ENCODE measurements at regions not wholly inside any gene's neighbourhood (a gene's known extent, or its start where the extent isn't known, plus 50 kb on each side); places are given as distances from the start of the nearest gene placed in this dataset.

GRCh38 chr2:120468136-120468535 lies 122.2 kb downstream of the INHBB start:
- DNase-seq = no peak
- intact Hi-C loops (cut with DNase I, micrococcal nuclease) = no loop called here
- ATAC-seq = no peak

- DNase-seq = no peak
- intact Hi-C loops (cut with DNase I, micrococcal nuclease) = no loop called here
- ATAC-seq = no peak
Observed at GRCh38 chr2:120469426-120469825, 123.5 kb downstream of the INHBB start.

- DNase-seq (peak; percentile 44 to 53), ATAC-seq (peak; percentile 71)
- intact Hi-C loops (cut with DNase I, micrococcal nuclease) = no loop called here
Observed at GRCh38 chr2:120470041-120470965, 124.4 kb downstream of the INHBB start.

DNA sequence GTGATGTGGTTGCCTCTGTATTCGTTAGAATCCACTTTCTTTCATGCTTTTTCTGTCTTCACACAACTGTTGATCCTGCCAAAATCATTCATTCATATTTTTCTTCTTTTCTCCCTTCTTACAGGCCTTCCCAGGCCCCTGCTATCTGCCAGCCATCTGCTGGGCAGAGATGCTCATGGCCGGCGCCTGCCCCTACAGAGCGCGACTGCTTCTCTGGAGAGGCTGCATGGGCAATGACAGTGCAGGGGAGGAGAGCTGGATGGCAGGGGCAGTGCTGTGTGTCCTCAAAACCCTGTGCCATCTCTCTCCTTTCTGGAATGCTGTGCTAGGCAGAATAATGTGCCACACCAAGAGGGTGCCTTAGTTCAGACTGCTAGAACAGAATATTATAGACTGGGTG lies 125.2 kb downstream of the INHBB start:
- ATAC-seq (no peak), DNase-seq (no peak)
- intact Hi-C loops (cut with DNase I, micrococcal nuclease) = no loop called here

GRCh38 chr2:120472031-120472430 lies 126.1 kb downstream of the INHBB start:
- intact Hi-C loops (cut with DNase I, micrococcal nuclease) = no loop called here
- DNase-seq (no peak), ATAC-seq (no peak)

GRCh38 chr2:120472891-120473309 lies 127.0 kb downstream of the INHBB start:
- DNase-seq (no peak), ATAC-seq (peak; percentile 30)
- intact Hi-C loops (cut with DNase I, micrococcal nuclease) = no loop called here

- peak; percentile 87 for ATAC-seq
- intact Hi-C loops (cut with DNase I, micrococcal nuclease) = no loop called here
- DNase-seq = peak; percentile 28 to 33
Observed at GRCh38 chr2:120473522-120474271, 127.8 kb downstream of the INHBB start.

DNA sequence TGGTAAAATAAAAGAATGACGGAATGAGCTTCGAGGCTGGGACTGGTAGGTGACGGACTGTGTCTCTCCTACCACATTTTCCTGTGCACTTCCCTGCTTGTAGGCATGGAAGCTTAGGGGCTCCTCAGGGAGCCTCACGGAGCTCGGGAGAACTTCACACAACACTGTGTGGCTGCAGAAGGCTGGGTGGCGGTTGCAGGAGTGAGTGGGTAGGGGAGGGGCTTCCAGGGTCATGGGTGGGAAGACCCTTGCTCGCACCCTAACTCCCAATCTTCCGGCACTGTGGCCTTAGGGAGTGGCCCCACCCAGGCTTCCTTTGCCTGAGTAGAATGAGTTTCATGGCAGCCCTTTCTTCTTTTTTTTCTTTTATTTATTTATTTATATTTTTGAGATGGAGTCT lies 128.6 kb downstream of the INHBB start:
- ATAC-seq (no peak), DNase-seq (no peak)
- intact Hi-C loops (cut with DNase I, micrococcal nuclease) = no loop called here

DNA sequence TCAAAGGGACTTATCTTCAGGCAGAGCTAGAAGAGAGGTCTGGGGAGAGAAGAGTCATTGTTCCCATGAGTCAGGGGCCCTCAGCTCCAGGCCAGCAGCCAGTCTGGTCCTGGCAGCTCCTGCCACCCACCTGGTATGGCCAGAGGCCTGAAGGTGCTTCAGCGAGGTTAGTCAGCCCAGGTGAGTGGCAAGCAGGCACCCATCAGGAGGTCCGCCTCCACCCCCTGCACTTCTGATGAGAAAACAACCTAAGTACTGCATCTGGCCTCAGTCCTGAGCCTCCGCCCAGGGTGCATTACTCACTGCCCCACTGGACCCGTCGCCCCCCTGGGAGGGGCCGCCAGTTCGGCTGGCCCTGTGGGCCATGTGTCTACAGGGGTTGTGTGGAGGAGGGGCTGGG lies 130.2 kb downstream of the INHBB start:
- ATAC-seq (no peak), DNase-seq (no peak)
- intact Hi-C loops (cut with DNase I, micrococcal nuclease) = no loop called here

DNA sequence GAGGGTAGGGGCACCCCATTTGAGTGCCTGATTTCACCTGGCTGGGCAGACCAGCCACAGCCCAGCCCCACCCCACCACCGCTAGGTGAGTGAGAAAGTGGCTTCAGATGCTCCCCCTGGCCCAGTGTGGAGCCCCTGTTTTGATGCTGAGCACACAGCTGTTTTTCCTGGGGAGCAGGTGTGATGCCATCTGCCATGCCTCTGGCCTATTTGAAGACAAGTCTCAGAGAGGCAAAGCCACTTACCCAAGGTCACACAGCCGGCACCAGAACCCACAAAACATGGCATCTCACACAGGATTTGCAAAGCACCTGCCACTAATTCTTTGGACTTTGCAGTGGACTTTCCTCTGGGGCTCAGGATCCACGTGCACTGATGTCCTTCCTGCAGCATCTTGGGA lies 131.3 kb downstream of the INHBB start:
- intact Hi-C loops (cut with DNase I, micrococcal nuclease) = no loop called here
- DNase-seq (no peak), ATAC-seq (no peak)

GRCh38 chr2:120477831-120478481 lies 132.0 kb downstream of the INHBB start:
- ATAC-seq (no peak), DNase-seq (no peak)
- intact Hi-C loops (cut with DNase I, micrococcal nuclease) = no loop called here

- intact Hi-C loops (cut with DNase I, micrococcal nuclease) = no loop called here
- ATAC-seq (no peak), DNase-seq (no peak)
Observed at GRCh38 chr2:120480346-120480902, 134.5 kb downstream of the INHBB start.

- ATAC-seq (no peak), DNase-seq (no peak)
- intact Hi-C loops (cut with DNase I, micrococcal nuclease) = no loop called here
Observed at GRCh38 chr2:120480903-120481445, 135.0 kb downstream of the INHBB start.

- DNase-seq (no peak), ATAC-seq (no peak)
- intact Hi-C loops (cut with DNase I, micrococcal nuclease) = no loop called here
Observed at GRCh38 chr2:120481446-120482194, 135.7 kb downstream of the INHBB start.

DNA sequence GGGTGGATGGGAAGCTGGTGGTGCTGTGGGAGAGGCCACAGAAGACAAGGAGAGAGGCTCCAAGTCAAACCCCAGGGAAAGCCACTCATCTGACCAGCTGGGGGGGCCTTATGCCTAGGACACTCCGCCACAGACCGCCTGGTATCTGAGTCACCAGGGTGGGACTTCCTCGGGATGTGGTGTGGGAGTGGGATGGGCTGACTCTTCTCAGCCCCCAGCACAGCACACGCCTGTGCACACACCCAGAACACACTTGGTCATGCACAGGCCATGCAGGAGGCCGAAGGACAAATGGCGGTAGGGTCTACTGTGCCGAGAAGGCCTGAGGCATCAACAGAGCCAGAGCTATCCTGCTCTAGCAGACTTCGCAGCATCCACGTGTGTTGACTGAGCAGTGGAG lies 136.4 kb downstream of the INHBB start:
- intact Hi-C loops (cut with DNase I, micrococcal nuclease) = no loop called here
- no peak for ATAC-seq
- no peak for DNase-seq

DNA sequence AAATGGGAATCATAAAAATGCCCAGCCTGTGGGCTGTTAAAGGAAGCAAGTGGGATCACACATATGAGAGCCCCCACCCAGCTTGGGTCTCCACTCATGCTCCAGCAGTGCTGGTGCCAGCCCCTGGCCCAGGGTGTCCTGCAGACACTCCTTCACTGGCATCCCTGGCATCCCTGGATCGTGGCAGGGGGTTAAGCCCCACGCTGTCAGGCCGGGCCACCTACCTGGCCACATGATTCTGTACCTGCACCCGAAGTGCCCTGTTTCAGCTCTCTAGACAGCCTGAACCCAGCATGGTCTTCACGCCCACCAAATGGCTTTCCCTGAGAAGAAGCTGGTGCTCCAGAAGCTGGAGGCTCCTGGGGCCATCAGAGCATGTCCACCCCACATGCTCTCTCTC lies 137.4 kb downstream of the INHBB start:
- ATAC-seq (no peak), DNase-seq (no peak)
- intact Hi-C loops (cut with DNase I, micrococcal nuclease) = no loop called here

DNA sequence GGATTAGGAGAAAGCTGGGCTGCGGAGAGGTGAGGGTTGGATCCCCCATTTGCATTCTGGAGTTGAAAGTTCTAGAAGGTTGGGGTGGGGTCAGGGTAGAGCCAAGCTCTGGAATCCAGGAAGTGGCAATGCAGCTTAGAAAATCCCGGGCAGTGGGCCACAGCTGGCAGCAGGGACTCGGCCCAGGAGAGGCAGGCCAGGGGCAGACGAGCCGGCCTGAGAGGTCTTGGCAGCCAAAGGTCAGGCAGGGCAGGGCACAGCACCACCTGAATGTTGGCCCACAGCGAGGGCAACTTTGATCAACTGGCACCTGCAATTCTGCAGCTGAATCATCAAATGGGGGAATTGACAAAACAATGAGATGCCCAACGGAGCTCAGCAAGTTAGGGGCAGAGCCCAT lies 139.2 kb downstream of the INHBB start:
- ATAC-seq (no peak), DNase-seq (no peak)
- intact Hi-C loops (cut with DNase I, micrococcal nuclease) = no loop called here

GRCh38 chr2:120486441-120486840 lies 140.5 kb downstream of the INHBB start:
- DNase-seq (no peak), ATAC-seq (no peak)
- intact Hi-C loops (cut with DNase I, micrococcal nuclease) = no loop called here

DNA sequence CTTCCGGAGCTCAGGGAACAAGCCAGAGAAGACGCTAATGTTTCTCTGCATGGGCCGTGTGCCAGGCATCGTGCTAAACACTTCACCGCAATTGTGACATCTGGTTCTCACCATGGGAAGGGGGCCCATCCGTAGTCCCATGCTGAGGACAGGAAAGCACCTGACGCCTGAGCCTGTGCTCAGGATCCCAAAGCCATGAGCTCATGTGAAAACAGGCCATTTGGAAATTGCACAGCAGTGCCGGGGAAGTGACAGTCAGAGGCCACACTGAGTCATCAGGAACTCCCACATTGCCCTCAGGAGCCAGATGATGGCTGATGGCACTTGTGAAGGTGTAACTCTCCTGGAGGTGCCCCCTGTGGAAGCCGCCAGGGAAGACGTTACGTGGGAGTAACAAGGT lies 141.0 kb downstream of the INHBB start:
- DNase-seq (no peak), ATAC-seq (no peak)
- intact Hi-C loops (cut with DNase I, micrococcal nuclease) = no loop called here
